ENCODE measurements at regions not wholly inside any gene's neighbourhood (a gene's known extent, or its start where the extent isn't known, plus 50 kb on each side); places are given as distances from the start of the nearest gene placed in this dataset.

GRCh38 chr9:86782831-86783230 lies 164.5 kb downstream of the GAS1 start:
- no peak for TF ChIP-seq CTCF (IDR thresholded peaks at IDR 0.05)

GRCh38 chr9:86778761-86779160 lies 168.5 kb downstream of the GAS1 start:
- TF ChIP-seq CTCF (IDR thresholded peaks at IDR 0.05) = no peak

- no peak for TF ChIP-seq CTCF (IDR thresholded peaks at IDR 0.05)
These were observed 171.6 kb downstream of the GAS1 start for GRCh38 chr9:86775718-86776117.

GRCh38 chr9:86774116-86774515 lies 173.2 kb downstream of the GAS1 start:
- no peak for TF ChIP-seq CTCF (IDR thresholded peaks at IDR 0.05)

GRCh38 chr9:86773422-86773945 lies 173.8 kb downstream of the GAS1 start:
- no peak for TF ChIP-seq CTCF (IDR thresholded peaks at IDR 0.05)

GRCh38 chr9:86772635-86772993 lies 174.7 kb downstream of the GAS1 start:
- TF ChIP-seq CTCF (IDR thresholded peaks at IDR 0.05) = no peak

- TF ChIP-seq CTCF (IDR thresholded peaks at IDR 0.05) = no peak
These were observed 175.2 kb downstream of the GAS1 start for GRCh38 chr9:86771941-86772634.

GRCh38 chr9:86771420-86771819 lies 175.9 kb downstream of the GAS1 start:
- TF ChIP-seq CTCF (IDR thresholded peaks at IDR 0.05) = no peak
